Activated naive CD4-positive, alpha-beta T cell treated with anti-CD3 and anti-CD28 coated beads, Interleukin-2, amount 50 U/mL, for 16 hours (primary cell): ENCODE measurements at regions not wholly inside any gene's neighbourhood (a gene's known extent, or its start where the extent isn't known, plus 50 kb on each side); places are given as distances from the start of the nearest gene placed in this dataset.

Experiments
- DNase-seq: peaks from one replicate; pipeline ENCODE4 v3.0.0-alpha.2; 2020

GRCh38 chr2:171225302-171225980 is 64.7 kb upstream of the TLK1 start:
- DNase-seq: no peak

- DNase-seq: no peak
These were observed 56.6 kb upstream of the TLK1 start for GRCh38 chr2:171217330-171217729.

- DNase-seq: no peak
These were observed 55.9 kb upstream of the TLK1 start for GRCh38 chr2:171216631-171217030.

- no peak for DNase-seq
These were observed 53.4 kb upstream of the TLK1 start for GRCh38 chr2:171214093-171214492.

- DNase-seq: peak; percentile 13
These were observed 50.3 kb upstream of the TLK1 start for GRCh38 chr2:171210864-171211431.
